ENCODE measurements at regions not wholly inside any gene's neighbourhood (a gene's known extent, or its start where the extent isn't known, plus 50 kb on each side); places are given as distances from the start of the nearest gene placed in this dataset.

DNA sequence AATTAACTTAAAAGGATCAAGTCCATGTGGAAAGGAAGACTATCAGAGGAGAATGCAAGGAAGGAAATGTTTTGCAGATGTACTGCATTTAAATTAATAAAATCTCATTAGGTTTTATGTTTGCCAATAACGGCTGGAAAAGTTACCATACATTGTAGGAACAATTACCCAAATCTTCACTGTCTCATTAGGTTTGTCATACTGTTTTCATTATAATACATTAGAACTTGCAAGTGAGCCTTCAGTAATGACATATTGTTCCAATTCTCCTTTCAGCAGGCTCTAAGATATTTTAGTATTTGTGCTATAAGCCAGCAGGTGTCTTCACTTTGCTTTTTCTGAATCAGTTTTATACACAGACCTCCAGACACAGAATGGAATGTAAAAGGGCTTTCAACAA, 661.6 kb upstream of the KLHL1 start:
- TF ChIP-seq GATA3 (IDR thresholded peaks at IDR 0.05; ENCODE audit: low read depth, low read length) (no peak), GATA2 (IDR thresholded peaks at IDR 0.05; ENCODE audit: low read depth, low read length) (no peak)

DNA sequence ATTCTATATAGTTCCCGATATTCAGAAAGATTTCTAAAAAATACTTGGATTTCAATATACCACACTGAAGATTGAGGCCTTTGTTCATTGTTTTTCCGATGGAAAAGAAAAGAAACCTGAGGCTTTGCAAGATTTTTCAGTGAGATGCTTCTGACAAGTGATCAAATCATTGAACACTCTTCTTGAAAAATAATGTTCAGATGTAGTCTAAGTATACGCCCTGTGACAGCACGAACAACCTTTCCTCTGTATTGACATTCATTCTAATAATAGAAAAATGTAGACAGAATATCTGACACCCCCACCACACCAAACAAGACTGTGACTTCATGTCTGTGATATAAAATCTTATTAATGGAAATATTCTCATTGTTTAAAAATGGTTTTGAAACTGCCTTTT, 650.7 kb upstream of the KLHL1 start:
- no peak for TF ChIP-seq GATA2 (IDR thresholded peaks at IDR 0.05; ENCODE audit: low read depth, low read length)
- no peak for TF ChIP-seq GATA3 (IDR thresholded peaks at IDR 0.05; ENCODE audit: low read depth, low read length)

GRCh38 chr13:70756088-70756487, 647.8 kb upstream of the KLHL1 start:
- no peak for TF ChIP-seq GATA2 (IDR thresholded peaks at IDR 0.05; ENCODE audit: low read depth, low read length)
- TF ChIP-seq GATA3 (IDR thresholded peaks at IDR 0.05; ENCODE audit: low read depth, low read length): no peak; the same call in 1 of the 2 replicates

GRCh38 chr13:70755456-70755855, 647.2 kb upstream of the KLHL1 start:
- no peak for TF ChIP-seq GATA3 (IDR thresholded peaks at IDR 0.05; ENCODE audit: low read depth, low read length)
- no peak for TF ChIP-seq GATA2 (IDR thresholded peaks at IDR 0.05; ENCODE audit: low read depth, low read length)

DNA sequence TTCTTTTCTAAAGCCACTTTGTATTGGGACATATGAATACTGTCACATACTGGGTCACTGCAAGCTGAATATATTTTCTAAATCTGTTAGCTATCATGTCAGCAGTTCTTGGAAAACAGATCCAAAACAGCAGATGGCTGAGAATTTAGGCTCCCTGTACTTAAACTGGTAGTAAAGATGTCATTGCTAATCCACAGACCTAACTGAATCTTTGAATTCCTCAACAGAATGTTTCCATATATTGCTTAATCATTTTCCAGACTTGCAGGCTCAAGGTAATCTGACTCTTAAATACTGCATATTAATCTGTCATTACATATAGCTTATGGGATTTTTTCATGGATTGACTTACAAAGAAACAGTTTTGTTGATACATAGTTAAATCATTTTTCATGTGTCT, 639.0 kb upstream of the KLHL1 start:
- TF ChIP-seq GATA3 (IDR thresholded peaks at IDR 0.05; ENCODE audit: low read depth, low read length) (no peak), GATA2 (IDR thresholded peaks at IDR 0.05; ENCODE audit: low read depth, low read length) (no peak)

DNA sequence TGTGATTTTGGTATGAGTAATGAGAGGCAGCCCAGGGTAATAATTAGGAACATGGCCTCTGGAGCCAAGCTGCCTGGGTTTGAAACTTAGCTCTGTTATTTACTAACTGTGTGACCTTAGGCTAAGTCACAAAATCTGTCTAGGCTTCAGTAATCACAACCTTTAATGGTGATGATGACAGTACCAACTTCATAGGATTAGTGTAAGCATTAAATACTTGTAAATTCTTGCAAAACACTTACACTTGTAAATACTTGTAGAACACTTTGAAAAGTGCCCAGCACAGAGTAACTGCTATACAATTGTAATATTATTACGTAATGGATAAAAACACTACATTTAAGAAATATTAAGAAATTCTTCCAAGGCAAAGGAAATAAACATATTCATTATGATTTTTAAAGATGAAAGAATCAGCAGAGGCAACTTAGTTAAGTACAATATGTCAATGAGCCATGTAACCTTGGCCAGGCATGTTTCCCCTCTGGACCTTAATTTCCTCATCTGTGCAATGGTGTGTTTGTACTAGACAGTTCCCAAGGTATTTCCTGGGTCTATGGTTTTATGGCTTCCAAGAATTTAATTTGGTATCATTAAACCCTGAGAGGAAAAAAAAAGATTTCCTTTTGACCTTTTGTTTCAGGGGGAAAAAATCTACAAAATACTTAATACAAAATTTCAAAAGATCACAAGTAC, 628.5 kb upstream of the KLHL1 start:
- TF ChIP-seq GATA3 (IDR thresholded peaks at IDR 0.05; ENCODE audit: low read depth, low read length) (no peak), GATA2 (IDR thresholded peaks at IDR 0.05; ENCODE audit: low read depth, low read length) (no peak)

DNA sequence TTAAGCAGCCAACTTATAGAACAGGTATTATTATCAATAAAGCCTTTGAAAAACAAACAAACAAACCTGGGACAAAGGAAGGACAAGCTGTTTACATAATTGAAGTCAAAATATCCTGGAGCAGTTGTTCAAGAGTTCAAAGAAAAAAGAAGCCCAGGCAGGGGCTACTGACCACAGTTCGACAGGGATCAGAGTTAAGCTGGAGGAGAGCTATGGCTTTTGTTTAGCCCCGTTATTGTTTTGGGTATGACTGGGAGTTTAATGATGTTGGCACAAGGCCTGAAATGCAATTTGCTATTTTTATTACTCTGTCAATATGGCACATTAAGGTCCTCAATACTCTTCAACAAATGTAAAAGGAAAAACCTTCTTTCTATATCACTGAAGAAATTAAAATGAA, 624.4 kb upstream of the KLHL1 start:
- no peak for TF ChIP-seq GATA3 (IDR thresholded peaks at IDR 0.05; ENCODE audit: low read depth, low read length)
- TF ChIP-seq GATA2 (IDR thresholded peaks at IDR 0.05; ENCODE audit: low read depth, low read length): no peak

GRCh38 chr13:70729369-70729768, 621.1 kb upstream of the KLHL1 start:
- TF ChIP-seq GATA3 (IDR thresholded peaks at IDR 0.05; ENCODE audit: low read depth, low read length) (no peak), GATA2 (IDR thresholded peaks at IDR 0.05; ENCODE audit: low read depth, low read length) (no peak)

- TF ChIP-seq GATA3 (IDR thresholded peaks at IDR 0.05; ENCODE audit: low read depth, low read length) (no peak), GATA2 (IDR thresholded peaks at IDR 0.05; ENCODE audit: low read depth, low read length) (no peak)
Measured at GRCh38 chr13:70723732-70724131, 615.5 kb upstream of the KLHL1 start.

GRCh38 chr13:70720386-70720785, 612.1 kb upstream of the KLHL1 start:
- no peak for TF ChIP-seq GATA2 (IDR thresholded peaks at IDR 0.05; ENCODE audit: low read depth, low read length)
- TF ChIP-seq GATA3 (IDR thresholded peaks at IDR 0.05; ENCODE audit: low read depth, low read length): no peak

GRCh38 chr13:70714993-70715392, 606.7 kb upstream of the KLHL1 start:
- no peak for TF ChIP-seq GATA3 (IDR thresholded peaks at IDR 0.05; ENCODE audit: low read depth, low read length)
- no peak for TF ChIP-seq GATA2 (IDR thresholded peaks at IDR 0.05; ENCODE audit: low read depth, low read length)

GRCh38 chr13:70708775-70709174, 600.5 kb upstream of the KLHL1 start:
- no peak for TF ChIP-seq GATA3 (IDR thresholded peaks at IDR 0.05; ENCODE audit: low read depth, low read length)
- TF ChIP-seq GATA2 (IDR thresholded peaks at IDR 0.05; ENCODE audit: low read depth, low read length): no peak

DNA sequence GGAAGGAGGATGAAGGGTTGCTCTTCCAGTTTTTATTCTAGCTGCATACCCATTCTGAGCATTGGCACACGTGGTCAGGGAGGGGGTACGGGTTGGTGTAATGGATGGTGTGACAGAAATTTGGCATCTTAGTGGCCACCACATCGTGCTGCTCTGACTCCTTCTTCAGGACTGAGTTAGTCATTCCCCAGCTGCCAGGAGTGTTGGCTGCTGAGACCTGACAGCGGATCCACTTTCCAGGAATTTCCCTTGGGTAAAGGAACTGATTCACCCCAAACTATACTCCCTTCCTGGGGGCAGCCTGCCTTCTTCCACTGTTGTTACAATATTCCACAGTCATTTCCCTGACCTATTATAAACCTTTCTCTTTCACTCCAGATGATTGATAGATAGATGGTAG, 595.5 kb upstream of the KLHL1 start:
- no peak for TF ChIP-seq GATA3 (IDR thresholded peaks at IDR 0.05; ENCODE audit: low read depth, low read length)
- TF ChIP-seq GATA2 (IDR thresholded peaks at IDR 0.05; ENCODE audit: low read depth, low read length): no peak

DNA sequence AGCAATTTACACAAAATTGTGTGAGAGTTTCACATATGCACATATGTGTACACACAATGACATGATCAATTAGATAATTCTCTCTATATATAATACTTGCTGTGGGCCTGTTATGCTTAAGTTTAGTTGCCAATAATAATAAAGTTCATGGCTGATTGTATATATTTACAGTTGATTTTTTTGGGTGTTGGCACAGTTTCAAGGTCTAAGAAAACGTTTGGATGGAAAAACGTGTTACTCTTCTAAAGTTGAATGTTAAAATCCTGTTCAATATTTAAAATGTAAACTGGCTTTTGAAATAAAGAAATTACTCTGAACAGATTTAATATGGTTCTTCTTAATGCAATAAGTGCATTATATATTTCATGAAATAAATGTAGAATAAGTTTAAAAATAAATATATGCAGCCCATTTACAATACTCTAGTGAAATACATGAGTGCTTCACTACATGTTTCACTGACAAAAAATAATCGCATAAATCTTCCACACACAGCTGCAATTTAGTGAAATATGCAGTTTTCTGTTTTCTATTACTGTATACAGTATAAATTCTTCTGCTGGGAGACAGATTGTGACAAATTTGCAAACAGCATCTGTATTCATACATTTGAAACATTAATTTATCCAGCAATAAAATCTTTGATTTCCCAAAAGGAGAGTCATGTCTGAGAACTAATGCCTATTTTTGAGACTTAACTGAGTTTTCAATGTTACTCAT, 586.9 kb upstream of the KLHL1 start:
- no peak for TF ChIP-seq GATA2 (IDR thresholded peaks at IDR 0.05; ENCODE audit: low read depth, low read length)
- no peak for TF ChIP-seq GATA3 (IDR thresholded peaks at IDR 0.05; ENCODE audit: low read depth, low read length)

- TF ChIP-seq GATA3 (IDR thresholded peaks at IDR 0.05; ENCODE audit: low read depth, low read length) (no peak), GATA2 (IDR thresholded peaks at IDR 0.05; ENCODE audit: low read depth, low read length) (no peak)
Measured at GRCh38 chr13:70668983-70669382, 560.7 kb upstream of the KLHL1 start.
